NCI-H524 treated with DMSO at 0.1 percent for 48 hours (cell line): ENCODE measurements at regions not wholly inside any gene's neighbourhood (a gene's known extent, or its start where the extent isn't known, plus 50 kb on each side); places are given as distances from the start of the nearest gene placed in this dataset.

ENCODE experiments used
- DNase-seq: peaks from one replicate; lab custom pipeline; 2025; lab: John Stamatoyannopoulos, UW

- no peak for DNase-seq
Measured at GRCh38 chr3:67876261-67876660, 221.8 kb upstream of the SUCLG2 start.

- no peak for DNase-seq
Measured at GRCh38 chr3:67875858-67876257, 221.4 kb upstream of the SUCLG2 start.

- no peak for DNase-seq
Measured at GRCh38 chr3:67875338-67875737, 220.9 kb upstream of the SUCLG2 start.

- DNase-seq: no peak
Measured at GRCh38 chr3:67870477-67870876, 216.1 kb upstream of the SUCLG2 start.

GRCh38 chr3:67866571-67866970, 212.2 kb upstream of the SUCLG2 start:
- no peak for DNase-seq

- DNase-seq: no peak
Measured at GRCh38 chr3:67864587-67865183, 210.3 kb upstream of the SUCLG2 start.

GRCh38 chr3:67863869-67864268, 209.5 kb upstream of the SUCLG2 start:
- no peak for DNase-seq

GRCh38 chr3:67860429-67860828, 206.0 kb upstream of the SUCLG2 start:
- no peak for DNase-seq

- no peak for DNase-seq
Measured at GRCh38 chr3:67858492-67858891, 204.1 kb upstream of the SUCLG2 start.

- DNase-seq: no peak
Measured at GRCh38 chr3:67856718-67857117, 202.3 kb upstream of the SUCLG2 start.

- no peak for DNase-seq
Measured at GRCh38 chr3:67854663-67855062, 200.3 kb upstream of the SUCLG2 start.

- no peak for DNase-seq
Measured at GRCh38 chr3:67853520-67853919, 199.1 kb upstream of the SUCLG2 start.

GRCh38 chr3:67848299-67848698, 193.9 kb upstream of the SUCLG2 start:
- no peak for DNase-seq

GRCh38 chr3:67846166-67846565, 191.8 kb upstream of the SUCLG2 start:
- DNase-seq: no peak

GRCh38 chr3:67832817-67833216, 178.4 kb upstream of the SUCLG2 start:
- DNase-seq: no peak

GRCh38 chr3:67831262-67831661, 176.8 kb upstream of the SUCLG2 start:
- no peak for DNase-seq

GRCh38 chr3:67828486-67829010, 174.1 kb upstream of the SUCLG2 start:
- DNase-seq: no peak

GRCh38 chr3:67821135-67821534, 166.7 kb upstream of the SUCLG2 start:
- no peak for DNase-seq

- DNase-seq: no peak
Measured at GRCh38 chr3:67819447-67819846, 165.0 kb upstream of the SUCLG2 start.

GRCh38 chr3:67809370-67809935, 155.0 kb upstream of the SUCLG2 start:
- no peak for DNase-seq

GRCh38 chr3:67808906-67809305, 154.5 kb upstream of the SUCLG2 start:
- DNase-seq: no peak

GRCh38 chr3:67804578-67804977, 150.2 kb upstream of the SUCLG2 start:
- no peak for DNase-seq

GRCh38 chr3:67804089-67804488, 149.7 kb upstream of the SUCLG2 start:
- DNase-seq: no peak

- no peak for DNase-seq
Measured at GRCh38 chr3:67798412-67798811, 144.0 kb upstream of the SUCLG2 start.
